HEK293T (cell line): ENCODE measurements at regions not wholly inside any gene's neighbourhood (a gene's known extent, or its start where the extent isn't known, plus 50 kb on each side); places are given as distances from the start of the nearest gene placed in this dataset.

Experiments used
- ELF4 ChIP-seq: fragments of 450-650 bp; IDR thresholded peaks from 2 replicates; pipeline ENCODE4 v1.6.1; 2017; ENCODE audit warnings: antibody characterized with exemption
- FOXK2 ChIP-seq: fragments of 450-650 bp; IDR thresholded peaks from 2 replicates; pipeline ENCODE4 v1.6.1; 2016; ENCODE audit warnings: mild to moderate bottlenecking
- FOXM1 ChIP-seq: fragments of 450-650 bp; IDR thresholded peaks from 2 replicates; pipeline ENCODE4 v1.6.1; 2017; ENCODE audit warnings: mild to moderate bottlenecking, borderline replicate concordance
- HDGF ChIP-seq: fragments of 450-650 bp; IDR thresholded peaks from 2 replicates; pipeline ENCODE4 v1.6.1; 2017; ENCODE audit warnings: antibody characterized with exemption, borderline replicate concordance
- L3MBTL2 ChIP-seq: fragments of 450-650 bp; conservative IDR thresholded peaks from 2 replicates; pipeline ENCODE4 v1.6.1; 2016; ENCODE audit warnings: mild to moderate bottlenecking
- NFRKB ChIP-seq: fragments of 450-650 bp; IDR thresholded peaks from 2 replicates; pipeline ENCODE4 v1.6.1; 2016; ENCODE audit warnings: mild to moderate bottlenecking, moderate library complexity
- TARDBP ChIP-seq: fragments of 450-650 bp; IDR thresholded peaks from 2 replicates; pipeline ENCODE4 v1.6.1; 2016

- no peak for TF ChIP-seq HDGF
- no peak for TF ChIP-seq FOXM1
- no peak for TF ChIP-seq NFRKB
- TF ChIP-seq FOXK2 = no peak
- no peak for TF ChIP-seq ELF4
- no peak for TF ChIP-seq L3MBTL2
- no peak for TF ChIP-seq TARDBP
Measured at GRCh38 chr3:43217633-43218032, 68.7 kb upstream of the SNRK start.
